Natural killer cell (primary cell): ENCODE measurements at regions not wholly inside any gene's neighbourhood (a gene's known extent, or its start where the extent isn't known, plus 50 kb on each side); places are given as distances from the start of the nearest gene placed in this dataset.

ENCODE experiments used
- ATAC-seq, 3 donors: fragments of 150-1000 bp in 2 of 3; fragments of 200-7000 bp in 1 of 3; cut with Tn5 transposase; 1 replicate in 1 of 3; 2 replicates in 2 of 3; pipeline ENCODE4 v1.10.0; 2021; ENCODE audit warnings: mild to moderate bottlenecking in 2 of 3, moderate library complexity in 2 of 3
- DNase-seq, 2 donors: peaks; one replicate each; pipeline versions ENCODE4 v3.0.0 to v3.0.0-alpha.2; 2013 to 2021; ENCODE audit warnings: mixed read lengths in 1 of 2
- H3K27ac ChIP-seq: one replicate; pipeline ENCODE4 v1.5.1; 2013; ENCODE audit warnings: mild to moderate bottlenecking, low read length
- H3K27me3 ChIP-seq: one replicate; pipeline ENCODE4 v1.6.1; 2013; ENCODE audit warnings: low read length; ENCODE audit not compliant: control insufficient read depth, insufficient read depth
- H3K36me3 ChIP-seq: one replicate; pipeline ENCODE4 v1.6.1; 2013; ENCODE audit warnings: low read length; ENCODE audit not compliant: control insufficient read depth, insufficient read depth
- H3K4me1 ChIP-seq: one replicate; pipeline ENCODE4 v1.6.1; 2013; ENCODE audit warnings: low read length; ENCODE audit not compliant: control insufficient read depth, insufficient read depth
- H3K4me3 ChIP-seq: one replicate; pipeline ENCODE4 v1.5.1; 2013; ENCODE audit warnings: low read length
- H3K9me3 ChIP-seq: one replicate; pipeline ENCODE4 v1.6.1; 2013; ENCODE audit warnings: low read length; ENCODE audit not compliant: control insufficient read depth, insufficient read depth
- H3K27ac Mint-ChIP-seq, 2 donors: one replicate each; pipeline ENCODE4 v1.8.0; 2022; ENCODE audit warnings: mild to moderate bottlenecking in 2 of 2, mixed read lengths in 2 of 2, moderate library complexity in 1 of 2
- H3K27me3 Mint-ChIP-seq, 2 donors: one replicate each; pipeline ENCODE4 v1.8.0; 2022; ENCODE audit warnings: low read depth in 2 of 2, mixed read lengths in 2 of 2
- H3K36me3 Mint-ChIP-seq: one replicate; pipeline ENCODE4 v1.8.0; 2022; ENCODE audit warnings: mixed read lengths
- H3K4me1 Mint-ChIP-seq, 2 donors: one replicate each; pipeline ENCODE4 v1.8.0; 2022; ENCODE audit warnings: mixed read lengths in 2 of 2
- H3K4me3 Mint-ChIP-seq: one replicate; pipeline ENCODE4 v1.8.0; 2022; ENCODE audit warnings: mild to moderate bottlenecking, moderate library complexity, mixed read lengths
- H3K9me3 Mint-ChIP-seq, 2 donors: one replicate each; pipeline ENCODE4 v1.8.0; 2022; ENCODE audit warnings: mixed read lengths in 2 of 2
- WGBS: methylation state at CpG from one replicate; pipeline ENCODE4 v1.1.7; 2013; ENCODE audit warnings: missing lambda C conversion rate; ENCODE audit not compliant: insufficient coverage; 5-methylcytosine and 5-hydroxymethylcytosine counted together
- intact Hi-C: fragments of 100-400 bp; cut with micrococcal nuclease; formaldehyde crosslinking; loops from one replicate; pipeline ENCODE4 v1.14.2; 2022
- TF ChIP-seq, protein P1 (sequence below): fragments of 200-600 bp; IDR thresholded peaks from one replicate; pipeline ENCODE4 v1.8.0; 2022; ENCODE audit warnings: antibody characterized with exemption

DNA sequence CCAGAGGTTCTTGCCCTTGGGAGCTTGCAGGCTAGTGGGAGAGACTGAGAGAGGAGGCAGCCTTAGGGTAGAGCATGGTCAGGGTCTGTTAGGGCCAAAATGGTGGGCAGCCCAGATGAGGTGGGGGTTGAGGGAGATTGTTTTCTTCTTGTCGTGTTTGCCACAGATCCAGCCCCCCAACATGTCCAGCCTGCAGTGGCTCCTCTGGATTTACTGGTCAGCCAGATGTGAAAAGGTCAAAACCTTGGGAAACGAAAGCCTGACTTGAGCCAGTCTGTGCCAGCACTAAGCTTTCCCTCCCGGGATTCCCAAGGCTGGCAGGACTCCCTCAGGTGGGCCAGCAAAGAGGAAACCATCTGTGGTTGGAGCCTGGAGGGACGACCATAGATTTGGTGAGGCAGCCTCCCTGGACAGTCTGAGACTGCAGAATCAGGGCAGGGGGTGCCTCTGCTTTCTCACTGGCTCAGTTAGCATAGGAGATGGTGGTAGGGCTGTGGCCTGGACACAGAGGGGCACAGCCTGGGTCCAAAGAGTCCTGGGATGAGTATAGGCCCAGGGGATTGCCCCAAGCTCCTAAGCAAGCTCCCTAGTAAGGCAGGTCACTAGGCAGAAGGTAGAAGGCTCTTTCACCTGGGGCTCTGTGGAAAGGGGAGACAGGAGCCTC lies 51.2 kb upstream of the PRR23C start:
- Mint-ChIP-seq H3K9me3 (peaks cover 0 to 7% of the 10 kb centered on the region in 2 donors), H3K36me3 (no peaks in the 10 kb centered on the region), H3K4me1 (no peaks in the 10 kb centered on the region), H3K27ac (no peak overlapping the region), H3K27me3 (peaks cover 2 to 18% of the 10 kb centered on the region in 2 donors), H3K4me3 (no peak overlapping the region)
- 66% methylated on average over 4 of the region's 4 CpGs for WGBS
- ATAC-seq (no peak), DNase-seq (no peak)
- Histone ChIP-seq H3K27me3 (peaks cover 2% of the 10 kb centered on the region), H3K9me3 (no peaks in the 10 kb centered on the region), H3K27ac (no peak overlapping the region), H3K36me3 (no peaks in the 10 kb centered on the region), H3K4me1 (no peaks in the 10 kb centered on the region), H3K4me3 (no peak overlapping the region)
- TF ChIP-seq, protein P1, sequence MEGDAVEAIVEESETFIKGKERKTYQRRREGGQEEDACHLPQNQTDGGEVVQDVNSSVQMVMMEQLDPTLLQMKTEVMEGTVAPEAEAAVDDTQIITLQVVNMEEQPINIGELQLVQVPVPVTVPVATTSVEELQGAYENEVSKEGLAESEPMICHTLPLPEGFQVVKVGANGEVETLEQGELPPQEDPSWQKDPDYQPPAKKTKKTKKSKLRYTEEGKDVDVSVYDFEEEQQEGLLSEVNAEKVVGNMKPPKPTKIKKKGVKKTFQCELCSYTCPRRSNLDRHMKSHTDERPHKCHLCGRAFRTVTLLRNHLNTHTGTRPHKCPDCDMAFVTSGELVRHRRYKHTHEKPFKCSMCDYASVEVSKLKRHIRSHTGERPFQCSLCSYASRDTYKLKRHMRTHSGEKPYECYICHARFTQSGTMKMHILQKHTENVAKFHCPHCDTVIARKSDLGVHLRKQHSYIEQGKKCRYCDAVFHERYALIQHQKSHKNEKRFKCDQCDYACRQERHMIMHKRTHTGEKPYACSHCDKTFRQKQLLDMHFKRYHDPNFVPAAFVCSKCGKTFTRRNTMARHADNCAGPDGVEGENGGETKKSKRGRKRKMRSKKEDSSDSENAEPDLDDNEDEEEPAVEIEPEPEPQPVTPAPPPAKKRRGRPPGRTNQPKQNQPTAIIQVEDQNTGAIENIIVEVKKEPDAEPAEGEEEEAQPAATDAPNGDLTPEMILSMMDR, result no peak
- intact Hi-C loops, result no loop called here

DNA sequence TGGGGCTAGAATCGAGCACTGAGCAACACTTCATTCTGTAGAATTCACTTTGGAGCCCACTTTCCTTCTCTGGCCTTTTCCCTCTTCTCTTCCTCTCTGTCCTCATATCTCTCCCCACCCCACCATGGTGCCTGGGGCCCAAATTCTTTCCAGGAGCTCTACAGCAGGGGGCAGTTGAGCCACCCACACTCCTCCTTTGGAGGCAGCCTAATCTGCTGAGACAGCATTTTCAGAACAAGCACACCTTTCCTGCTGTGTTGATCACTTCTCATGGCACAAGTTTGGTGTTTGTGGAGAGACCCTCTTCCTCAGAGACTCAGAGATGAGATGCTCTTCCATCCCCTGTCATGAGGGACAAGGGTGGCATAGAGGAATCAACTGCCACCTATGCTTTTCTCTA lies 52.0 kb upstream of the PRR23C start:
- TF ChIP-seq, protein P1, result no peak
- Histone ChIP-seq H3K36me3 (no peaks in the 10 kb centered on the region), H3K4me3 (no peak overlapping the region), H3K4me1 (no peaks in the 10 kb centered on the region), H3K27me3 (peaks cover 2% of the 10 kb centered on the region), H3K27ac (no peak overlapping the region), H3K9me3 (no peaks in the 10 kb centered on the region)
- intact Hi-C loops, result no loop called here
- DNase-seq (no peak), ATAC-seq (no peak)
- 57% methylated on average over 1 of the region's 1 CpG for WGBS
- no peak overlapping the region for H3K27ac Mint-ChIP-seq
- no peaks in the 10 kb centered on the region for H3K4me1 Mint-ChIP-seq
- H3K9me3 Mint-ChIP-seq, result peaks cover 0 to 7% of the 10 kb centered on the region in 2 donors
- H3K27me3 Mint-ChIP-seq, result peaks cover 0 to 18% of the 10 kb centered on the region in 2 donors
- no peak overlapping the region for H3K4me3 Mint-ChIP-seq
- no peaks in the 10 kb centered on the region for H3K36me3 Mint-ChIP-seq

GRCh38 chr3:139098391-139098790 lies 53.7 kb upstream of the PRR23C start:
- no peak for ATAC-seq
- Mint-ChIP-seq H3K36me3 (no peaks in the 10 kb centered on the region), H3K9me3 (peaks cover 0 to 2% of the 10 kb centered on the region in 2 donors), H3K27me3 (peaks cover 0 to 16% of the 10 kb centered on the region in 2 donors), H3K27ac (no peak overlapping the region), H3K4me3 (no peak overlapping the region), H3K4me1 (no peaks in the 10 kb centered on the region)
- TF ChIP-seq, protein P1, result no peak
- H3K36me3 ChIP-seq, result no peaks in the 10 kb centered on the region
- 100% methylated on average over 1 of the region's 1 CpG for WGBS
- H3K4me1 ChIP-seq, result no peaks in the 10 kb centered on the region
- no peak overlapping the region for H3K4me3 ChIP-seq
- DNase-seq, result no peak
- H3K27ac ChIP-seq, result no peak overlapping the region
- intact Hi-C loops, result no loop called here
- H3K9me3 ChIP-seq, result no peaks in the 10 kb centered on the region
- H3K27me3 ChIP-seq, result peaks cover 2% of the 10 kb centered on the region
